ENCODE measurements at regions not wholly inside any gene's neighbourhood (a gene's known extent, or its start where the extent isn't known, plus 50 kb on each side); places are given as distances from the start of the nearest gene placed in this dataset.

GRCh38 chr4:161097821-161098220 lies 1066.0 kb downstream of the FSTL5 start:
- Histone ChIP-seq H3K4me3 (no peak overlapping the region), H3K9me3 (replicated peaks) (no peaks in the 10 kb centered on the region), H3K4me1 (no peaks in the 10 kb centered on the region), H3K27ac (replicated peaks) (no peak overlapping the region), H3K36me3 (no peaks in the 10 kb centered on the region), H3K27me3 (ENCODE audit: low read depth) (no peaks in the 10 kb centered on the region)
- no peak for TF ChIP-seq CTCF (IDR thresholded peaks at IDR 0.05; ENCODE audit: borderline replicate concordance)
- intact Hi-C loops (cut with micrococcal nuclease) = no loop called here
- no peak for DNase-seq

GRCh38 chr4:161061046-161061445 lies 1102.8 kb downstream of the FSTL5 start:
- peaks cover 14% of the 10 kb centered on the region for H3K9me3 ChIP-seq (replicated peaks)
- no peak overlapping the region for H3K4me3 ChIP-seq
- TF ChIP-seq CTCF (IDR thresholded peaks at IDR 0.05; ENCODE audit: borderline replicate concordance) = no peak
- H3K4me1 ChIP-seq = no peaks in the 10 kb centered on the region
- H3K36me3 ChIP-seq = no peaks in the 10 kb centered on the region
- no peaks in the 10 kb centered on the region for H3K27me3 ChIP-seq (ENCODE audit: low read depth)
- no peak overlapping the region for H3K27ac ChIP-seq (replicated peaks)
- no peak for DNase-seq
- intact Hi-C loops (cut with micrococcal nuclease) = no loop called here

Data from left ventricle myocardium inferior (tissue), 1 donor.